Liver (tissue), 8 donors: ENCODE measurements at regions not wholly inside any gene's neighbourhood (a gene's known extent, or its start where the extent isn't known, plus 50 kb on each side); places are given as distances from the start of the nearest gene placed in this dataset.

Source experiments
- DNase-seq: peaks from one replicate; pipeline ENCODE4 v3.0.0-alpha.2; 2017; ENCODE audit warnings: low spot score
- H3K27ac ChIP-seq, 2 donors: one replicate each; pipeline ENCODE4 v1.7.0; 2013; ENCODE audit warnings: inconsistent platforms in 2 of 2, low read length in 2 of 2, control low read depth in 1 of 2, low read depth in 1 of 2, mild to moderate bottlenecking in 1 of 2
- H3K27me3 ChIP-seq, 4 donors: one replicate each; pipeline versions ENCODE4 v1.6.1 to v1.7.0; 2013; ENCODE audit warnings: low read length in 3 of 4, inconsistent platforms in 1 of 4, mild to moderate bottlenecking in 1 of 4, moderate library complexity in 1 of 4; ENCODE audit not compliant: control insufficient read depth in 4 of 4, insufficient read depth in 4 of 4
- H3K36me3 ChIP-seq, 4 donors: one replicate each; pipeline versions ENCODE4 v1.6.1 to v1.7.0; 2013; ENCODE audit warnings: low read length in 3 of 4, mild to moderate bottlenecking in 3 of 4, low read depth in 1 of 4, moderate library complexity in 1 of 4; ENCODE audit not compliant: control insufficient read depth in 4 of 4, insufficient read depth in 3 of 4
- H3K4me1 ChIP-seq, 4 donors: one replicate each; pipeline versions ENCODE4 v1.6.1 to v1.7.0; 2013; ENCODE audit warnings: low read length in 3 of 4, mild to moderate bottlenecking in 3 of 4, moderate library complexity in 1 of 4; ENCODE audit not compliant: control insufficient read depth in 4 of 4, insufficient read depth in 4 of 4
- H3K4me3 ChIP-seq, 3 donors: one replicate each; pipeline versions ENCODE4 v1.6.1 to v1.7.0; 2013; ENCODE audit warnings: low read length in 3 of 3, control low read depth in 1 of 3, low read depth in 1 of 3, mild to moderate bottlenecking in 1 of 3
- H3K9ac ChIP-seq, 2 donors: one replicate each; pipeline ENCODE4 v1.7.0; 2013; ENCODE audit warnings: low read length in 2 of 2, mild to moderate bottlenecking in 2 of 2, moderate library complexity in 2 of 2, control low read depth in 1 of 2, low read depth in 1 of 2
- H3K9me3 ChIP-seq, 4 donors: one replicate each; pipeline versions ENCODE4 v1.6.1 to v1.7.0; 2013; ENCODE audit warnings: low read length in 3 of 4; ENCODE audit not compliant: control insufficient read depth in 4 of 4
- ATF3 ChIP-seq: IDR thresholded peaks from 2 replicates; pipeline ENCODE4 v1.6.1; 2016; ENCODE audit warnings: antibody characterized with exemption
- CTCF ChIP-seq: fragments of 150-350 bp; IDR thresholded peaks from 2 replicates; pipeline ENCODE4 v1.5.1; 2017; ENCODE audit warnings: improper control_type of control experiment, low read depth, low read length; ENCODE audit not compliant: missing input control
- EGR1 ChIP-seq, 2 donors: IDR thresholded peaks; 2 replicates each; pipeline ENCODE4 v1.6.1; 2016 to 2018; ENCODE audit warnings: antibody characterized with exemption in 2 of 2, low read depth in 2 of 2
- FOXA1 ChIP-seq: IDR thresholded peaks from 2 replicates; pipeline ENCODE4 v1.6.1; 2016; ENCODE audit warnings: antibody characterized with exemption
- FOXA2 ChIP-seq: IDR thresholded peaks from 2 replicates; pipeline ENCODE4 v1.6.1; 2016; ENCODE audit warnings: antibody characterized with exemption
- GABPA ChIP-seq, 2 donors: IDR thresholded peaks in 1 of 2; conservative IDR thresholded peaks in 1 of 2; 2 replicates each; pipeline ENCODE4 v1.6.1; 2016; ENCODE audit warnings: antibody characterized with exemption in 2 of 2, mild to moderate bottlenecking in 1 of 2, moderate library complexity in 1 of 2
- HNF4A ChIP-seq, 2 donors: conservative IDR thresholded peaks; 2 replicates each; pipeline ENCODE4 v1.6.1; 2016; ENCODE audit warnings: antibody characterized with exemption in 2 of 2, mild to moderate bottlenecking in 2 of 2
- HNF4G ChIP-seq: IDR thresholded peaks from 2 replicates; pipeline ENCODE4 v1.6.1; 2016; ENCODE audit warnings: antibody characterized with exemption
- JUND ChIP-seq, 2 donors: IDR thresholded peaks; 2 replicates each; pipeline ENCODE4 v1.6.1; 2016; ENCODE audit warnings: antibody characterized with exemption in 2 of 2
- MAX ChIP-seq: IDR thresholded peaks from 2 replicates; pipeline ENCODE4 v1.6.1; 2016; ENCODE audit warnings: antibody characterized with exemption
- NR2F2 ChIP-seq: IDR thresholded peaks from 2 replicates; pipeline ENCODE4 v1.6.1; 2016; ENCODE audit warnings: antibody characterized with exemption
- RAD21 ChIP-seq, 2 donors: IDR thresholded peaks; 2 replicates each; pipeline ENCODE4 v1.6.1; 2016; ENCODE audit warnings: antibody characterized with exemption in 2 of 2, mild to moderate bottlenecking in 2 of 2
- REST ChIP-seq: IDR thresholded peaks from 2 replicates; pipeline ENCODE4 v1.6.1; 2016; ENCODE audit warnings: antibody characterized with exemption, mild to moderate bottlenecking
- RXRA ChIP-seq, 2 donors: IDR thresholded peaks; 2 replicates each; pipeline ENCODE4 v1.6.1; 2017 to 2018; ENCODE audit warnings: antibody characterized with exemption in 2 of 2, mild to moderate bottlenecking in 1 of 2
- SP1 ChIP-seq: IDR thresholded peaks from 2 replicates; pipeline ENCODE4 v1.6.1; 2018; ENCODE audit warnings: antibody characterized with exemption, mild to moderate bottlenecking
- TAF1 ChIP-seq: conservative IDR thresholded peaks from 2 replicates; pipeline ENCODE4 v1.6.1; 2016; ENCODE audit warnings: antibody characterized with exemption, mild to moderate bottlenecking
- YY1 ChIP-seq: IDR thresholded peaks from 2 replicates; pipeline ENCODE4 v1.6.1; 2016; ENCODE audit warnings: antibody characterized with exemption, mild to moderate bottlenecking
- ZBTB33 ChIP-seq: IDR thresholded peaks from 2 replicates; pipeline ENCODE4 v1.6.1; 2016; ENCODE audit warnings: antibody characterized with exemption
- WGBS: extraction: QIAGEN DNeasy Blood & Tissue Kit; methylation state at CpG from one replicate; pipeline ENCODE4 v1.1.7; 2013; 5-methylcytosine and 5-hydroxymethylcytosine counted together
- donor health status: healthy.
- donor health status: healthy.
- donor health status: healthy.
- donor health status: healthy.
- donor health status: healthy.

GRCh38 chr2:172348555-172349288 is 78.7 kb upstream of the ITGA6 start (continued):
- TF ChIP-seq ZBTB33 (no peak), MAX (no peak), HNF4A (conservative IDR thresholded peaks at IDR 0.05) (no peak), TAF1 (no peak)

- Histone ChIP-seq H3K27me3 (no peaks in the 10 kb centered on the region), H3K27ac (peak overlapping the region; percentile 64 to 87), H3K9me3 (no peaks in the 10 kb centered on the region), H3K36me3 (no peaks in the 10 kb centered on the region), H3K4me3 (no peak overlapping the region), H3K4me1 (peaks cover 0 to 12% (median 5%) of the 10 kb centered on the region in 4 donors), H3K9ac (no peak overlapping the region)
- no peak for DNase-seq
- TF ChIP-seq GABPA (IDR thresholded peaks at IDR 0.05 in 1 of 2, conservative IDR thresholded peaks at IDR 0.05 in 1 of 2) (no peak), EGR1 (IDR thresholded peaks at IDR 0.05; ENCODE audit: low read depth in 2 of 2) (no peak), REST (peak; percentile 62), HNF4G (peak; percentile 18), CTCF (peak; percentile 13), RXRA (IDR thresholded peaks at IDR 0.05) (peak; percentile 93 to 94), NR2F2 (peak; percentile 40), FOXA1 (peak; percentile 42), ZBTB33 (peak; percentile 63), RAD21 (IDR thresholded peaks at IDR 0.05) (peak; percentile 76 to 78), ATF3 (no peak), YY1 (peak; percentile 72), HNF4A (conservative IDR thresholded peaks at IDR 0.05) (peak; percentile 67 to 79), SP1 (peak; percentile 83), MAX (peak; percentile 86), FOXA2 (peak; percentile 19), JUND (IDR thresholded peaks at IDR 0.05) (peak in 1 of 2 donors; percentile 69), TAF1 (no peak)
- 45% methylated on average over 9 of the region's 9 CpGs for WGBS
These were observed 76.4 kb upstream of the ITGA6 start for GRCh38 chr2:172350839-172351479.
